SU-DHL-6 (cell line): ENCODE measurements at regions not wholly inside any gene's neighbourhood (a gene's known extent, or its start where the extent isn't known, plus 50 kb on each side); places are given as distances from the start of the nearest gene placed in this dataset.

Experiments used
- CTCF ChIP-seq: fragments of 200-600 bp; sonication (generic); IDR thresholded peaks from one replicate; pipeline ENCODE4 v1.5.1; 2017; ENCODE audit warnings: antibody characterized with exemption, mild to moderate bottlenecking, low read length, moderate library complexity; ENCODE audit not compliant: insufficient read depth, poor library complexity, severe bottlenecking
- EZH2phosphoT487 ChIP-seq: fragments of 200-600 bp; sonication (generic), shearing (Covaris generic); conservative IDR thresholded peaks from 2 replicates; pipeline ENCODE4 v1.6.1; 2018; ENCODE audit warnings: mild to moderate bottlenecking, antibody characterized with exemption, low read length, moderate library complexity, mixed read lengths

GRCh38 chrX:14398725-14399124 is 130.6 kb upstream of the GLRA2 start:
- no peak for TF ChIP-seq CTCF
- no peak for TF ChIP-seq EZH2phosphoT487
